HFF-Myc (cell line): ENCODE measurements at regions not wholly inside any gene's neighbourhood (a gene's known extent, or its start where the extent isn't known, plus 50 kb on each side); places are given as distances from the start of the nearest gene placed in this dataset.

Source experiments
- DNase-seq: peaks from one replicate; pipeline ENCODE4 v3.0.0-alpha.2; 2011; ENCODE audit warnings: low read depth; ENCODE audit errors: extremely low read depth
- H3K4me3 ChIP-seq: replicated peaks from 2 replicates; pipeline ENCODE4 v1.5.1; 2011; ENCODE audit warnings: low read depth, mild to moderate bottlenecking, control low read depth, low read length
- TF ChIP-seq, protein P1 (sequence below): IDR thresholded peaks from 2 replicates; pipeline ENCODE4 v1.5.1; 2012; ENCODE audit warnings: mild to moderate bottlenecking, low read depth, low read length, control low read depth; ENCODE audit errors: missing control alignments

DNA sequence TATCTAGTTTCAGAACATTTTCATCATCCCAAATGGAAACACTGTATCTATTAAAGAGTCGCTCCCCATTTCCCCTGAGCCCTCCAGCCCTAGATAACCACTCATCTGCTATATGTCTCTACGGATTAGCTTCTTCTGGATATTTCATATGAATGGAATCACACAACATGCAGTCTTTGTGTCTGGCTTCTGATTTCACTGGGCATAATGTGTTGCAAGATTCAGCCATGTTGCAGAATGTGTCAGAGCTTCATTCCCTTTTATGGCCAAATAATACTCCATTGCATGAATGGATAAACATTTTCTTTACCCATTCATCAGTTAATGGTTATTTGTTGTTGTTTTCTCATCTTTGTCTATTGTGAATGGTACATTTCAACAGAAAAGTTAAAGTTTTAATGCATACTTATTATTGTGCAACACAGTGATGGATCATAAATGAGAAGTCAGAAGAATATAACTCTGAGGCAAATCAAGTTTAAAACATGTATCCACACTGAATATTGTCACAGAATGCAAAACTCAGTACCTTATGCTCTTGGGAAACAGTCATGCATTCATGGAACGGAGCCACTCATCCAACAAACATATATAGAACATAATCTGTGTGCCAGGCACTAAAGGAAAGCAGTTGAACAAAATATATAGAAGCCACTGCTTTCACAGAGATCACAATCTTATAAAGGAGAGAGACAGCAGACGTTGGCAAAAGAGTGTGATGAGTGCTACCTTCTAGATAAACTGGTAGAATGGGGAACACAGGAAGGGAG lies 57.8 kb upstream of the MAGEA4 start:
- no peak for DNase-seq

DNA sequence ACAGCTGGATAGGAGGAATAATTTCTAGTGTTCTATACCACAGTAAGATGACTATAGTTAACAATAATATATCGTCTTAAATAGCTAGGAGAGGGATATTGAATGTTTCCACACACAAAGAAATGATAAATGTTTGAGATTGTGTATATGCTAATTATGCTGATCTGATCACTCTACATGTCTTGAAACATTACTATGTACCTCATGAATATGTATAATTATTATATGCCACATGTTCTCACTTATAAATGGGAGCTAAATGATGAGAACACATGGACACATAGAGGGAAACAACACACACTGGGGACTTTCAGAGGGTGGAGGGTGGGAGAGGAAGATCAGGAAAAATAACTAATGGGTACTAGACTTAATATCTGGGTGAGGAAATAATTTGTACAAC lies 53.2 kb upstream of the MAGEA4 start:
- no peak overlapping the region for H3K4me3 ChIP-seq
- no peak for DNase-seq
- TF ChIP-seq, protein P1, sequence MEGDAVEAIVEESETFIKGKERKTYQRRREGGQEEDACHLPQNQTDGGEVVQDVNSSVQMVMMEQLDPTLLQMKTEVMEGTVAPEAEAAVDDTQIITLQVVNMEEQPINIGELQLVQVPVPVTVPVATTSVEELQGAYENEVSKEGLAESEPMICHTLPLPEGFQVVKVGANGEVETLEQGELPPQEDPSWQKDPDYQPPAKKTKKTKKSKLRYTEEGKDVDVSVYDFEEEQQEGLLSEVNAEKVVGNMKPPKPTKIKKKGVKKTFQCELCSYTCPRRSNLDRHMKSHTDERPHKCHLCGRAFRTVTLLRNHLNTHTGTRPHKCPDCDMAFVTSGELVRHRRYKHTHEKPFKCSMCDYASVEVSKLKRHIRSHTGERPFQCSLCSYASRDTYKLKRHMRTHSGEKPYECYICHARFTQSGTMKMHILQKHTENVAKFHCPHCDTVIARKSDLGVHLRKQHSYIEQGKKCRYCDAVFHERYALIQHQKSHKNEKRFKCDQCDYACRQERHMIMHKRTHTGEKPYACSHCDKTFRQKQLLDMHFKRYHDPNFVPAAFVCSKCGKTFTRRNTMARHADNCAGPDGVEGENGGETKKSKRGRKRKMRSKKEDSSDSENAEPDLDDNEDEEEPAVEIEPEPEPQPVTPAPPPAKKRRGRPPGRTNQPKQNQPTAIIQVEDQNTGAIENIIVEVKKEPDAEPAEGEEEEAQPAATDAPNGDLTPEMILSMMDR: no peak

More for the DNA sequence above, 57.8 kb upstream of the MAGEA4 start:
- TF ChIP-seq, protein P1: no peak
- H3K4me3 ChIP-seq: no peak overlapping the region

DNA sequence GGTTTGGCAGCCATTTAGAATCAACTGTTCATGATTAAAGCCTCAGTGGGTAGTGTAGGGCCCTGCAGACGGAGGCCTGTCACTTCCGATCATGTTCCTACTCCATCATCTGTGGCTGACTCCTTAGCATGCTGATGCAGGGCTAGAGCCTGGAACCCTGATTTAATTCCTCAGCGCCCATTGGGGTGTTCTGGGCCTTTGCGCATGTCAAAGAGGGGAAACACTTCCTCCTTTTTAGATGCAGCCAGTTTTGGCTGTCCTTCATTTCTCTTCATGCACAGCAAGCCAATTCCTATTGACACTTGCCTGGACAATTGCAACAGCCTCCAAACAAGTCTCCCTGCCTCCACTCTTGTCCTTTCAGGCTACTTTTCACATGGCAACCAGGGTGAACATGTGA lies 51.9 kb upstream of the MAGEA4 start:
- no peak overlapping the region for H3K4me3 ChIP-seq
- DNase-seq: no peak
- TF ChIP-seq, protein P1: no peak
